OCI-LY7 (cell line): ENCODE measurements at regions not wholly inside any gene's neighbourhood (a gene's known extent, or its start where the extent isn't known, plus 50 kb on each side); places are given as distances from the start of the nearest gene placed in this dataset.

ENCODE experiments used
- BruUV-seq: library from RNA; stranded (reverse); fragments of 400-500 nt; replicated peaks from 2 replicates; lab custom pipeline; 2021; lab: Mats Ljungman, UMichigan
- CTCF ChIA-PET: fragments of 300-600 bp; sonication (Branson Sonifier 250); formaldehyde crosslinking; loops from one replicate; lab custom pipeline; 2022; ENCODE audit warnings: antibody characterized with exemption; ENCODE audit not compliant: unreplicated experiment; lab: Charles Lee
- POLR2A ChIA-PET: fragments of 300-600 bp; sonication (Branson Sonifier 250); formaldehyde crosslinking; loops from one replicate; lab custom pipeline; 2022; ENCODE audit warnings: antibody characterized with exemption; lab: Charles Lee
- DNase-seq: peaks from one replicate; pipeline ENCODE4 v3.0.0-alpha.2; 2015; ENCODE audit warnings: low spot score
- H2AFZ ChIP-seq: fragments of 200-600 bp; sonication (generic), shearing (Covaris generic); 2 replicates; pipeline ENCODE4 v1.6.1; 2014; ENCODE audit warnings: mild to moderate bottlenecking, antibody characterized with exemption, low read length, moderate library complexity
- H3K27ac ChIP-seq: fragments of 200-600 bp; sonication (generic); 2 replicates; pipeline ENCODE4 v1.5.1; 2014; ENCODE audit warnings: mixed run types, low read depth, mild to moderate bottlenecking, moderate library complexity, low read length, inconsistent platforms; ENCODE audit not compliant: poor library complexity, severe bottlenecking
- H3K36me3 ChIP-seq: fragments of 200-600 bp; sonication (generic); 2 replicates; pipeline ENCODE4 v1.6.1; 2014; ENCODE audit warnings: mild to moderate bottlenecking, antibody characterized with exemption, low read length, moderate library complexity, mixed read lengths; ENCODE audit not compliant: insufficient read depth
- H3K4me1 ChIP-seq: fragments of 200-600 bp; sonication (generic); 2 replicates; pipeline ENCODE4 v1.5.1; 2014; ENCODE audit warnings: mild to moderate bottlenecking, low read length; ENCODE audit not compliant: insufficient read depth, poor library complexity, severe bottlenecking
- H3K4me2 ChIP-seq: fragments of 200-600 bp; sonication (generic); 2 replicates; pipeline ENCODE4 v1.6.1; 2014; ENCODE audit warnings: mild to moderate bottlenecking, low read length
- H3K4me3 ChIP-seq: fragments of 200-600 bp; sonication (generic); 2 replicates; pipeline ENCODE4 v1.5.1; 2014; ENCODE audit warnings: mild to moderate bottlenecking, low read depth, low read length; ENCODE audit not compliant: poor library complexity, severe bottlenecking
- H3K79me2 ChIP-seq: fragments of 200-600 bp; sonication (generic); 2 replicates; pipeline ENCODE4 v1.6.1; 2016; ENCODE audit warnings: low read depth, mild to moderate bottlenecking, low read length, moderate library complexity, mixed read lengths; ENCODE audit not compliant: insufficient read depth
- H3K9me2 ChIP-seq: fragments of 200-600 bp; sonication (generic); 2 replicates; pipeline ENCODE4 v1.6.1; 2016; ENCODE audit warnings: mild to moderate bottlenecking, low read length, mixed read lengths; ENCODE audit not compliant: insufficient read depth
- H3K9me3 ChIP-seq: fragments of 200-600 bp; sonication (generic); 2 replicates; pipeline ENCODE4 v1.6.1; 2014; ENCODE audit warnings: mild to moderate bottlenecking, mixed run types, low read length, mixed read lengths
- H4K20me1 ChIP-seq: fragments of 200-600 bp; sonication (generic); 2 replicates; pipeline ENCODE4 v1.6.1; 2014; ENCODE audit warnings: mild to moderate bottlenecking, antibody characterized with exemption, low read length, moderate library complexity, mixed read lengths; ENCODE audit not compliant: insufficient read depth
- EZH2phosphoT487 ChIP-seq: fragments of 200-600 bp; sonication (generic); IDR thresholded peaks from 2 replicates; pipeline ENCODE4 v1.6.1; 2018; ENCODE audit warnings: low read depth, borderline replicate concordance, mild to moderate bottlenecking, mixed run types, antibody characterized with exemption, low read length, moderate library complexity, mixed read lengths
- intact Hi-C: fragments of 100-400 bp; cut with micrococcal nuclease; formaldehyde crosslinking; loops from one replicate; pipeline ENCODE4 v1.10.0; 2022; ENCODE audit not compliant: unreplicated experiment
- TF ChIP-seq, protein P1 (sequence below): fragments of 200-600 bp; sonication (generic); conservative IDR thresholded peaks from 2 replicates; pipeline ENCODE4 v1.5.1; 2014; ENCODE audit warnings: mild to moderate bottlenecking, antibody characterized with exemption, low read length, moderate library complexity, mixed read lengths

DNA sequence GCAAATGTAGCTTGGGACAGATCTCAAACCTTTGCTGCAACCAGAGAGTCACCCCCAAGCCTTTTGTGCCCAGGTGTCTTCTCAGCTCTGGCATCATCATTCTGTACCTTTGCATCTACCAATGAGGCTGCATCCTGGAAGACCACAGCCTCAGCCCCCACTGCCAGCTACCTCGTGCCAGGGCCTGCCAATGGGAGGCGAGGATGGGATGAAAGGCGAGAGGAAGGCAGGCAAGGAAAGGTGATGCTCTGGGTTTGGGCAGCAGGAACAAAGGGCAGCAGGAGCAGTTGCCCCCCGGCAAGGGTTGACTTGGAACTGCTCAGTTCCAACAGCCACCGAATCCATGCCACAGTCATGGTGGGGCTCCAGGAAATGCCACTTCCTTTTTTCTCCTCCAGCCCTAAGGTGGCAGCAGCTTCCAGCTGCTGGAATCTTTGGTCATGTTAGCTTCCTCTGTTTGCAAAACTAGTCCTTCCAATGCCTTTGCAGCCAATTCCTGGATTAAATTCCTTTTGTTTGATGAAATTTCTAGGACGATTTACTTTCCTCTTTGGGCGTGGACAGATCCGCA, 651.6 kb downstream of the NPHP4 start:
- POLR2A ChIA-PET, result no interaction called here
- Histone ChIP-seq H3K9me3 (no peaks in the 10 kb centered on the region), H3K27ac (no peak overlapping the region), H4K20me1 (no peaks in the 10 kb centered on the region), H2AFZ (no peak overlapping the region), H3K4me3 (no peak overlapping the region), H3K79me2 (no peaks in the 10 kb centered on the region), H3K4me1 (no peaks in the 10 kb centered on the region), H3K9me2 (no peaks in the 10 kb centered on the region), H3K36me3 (no peaks in the 10 kb centered on the region), H3K4me2 (no peak overlapping the region)
- TF ChIP-seq, protein P1, sequence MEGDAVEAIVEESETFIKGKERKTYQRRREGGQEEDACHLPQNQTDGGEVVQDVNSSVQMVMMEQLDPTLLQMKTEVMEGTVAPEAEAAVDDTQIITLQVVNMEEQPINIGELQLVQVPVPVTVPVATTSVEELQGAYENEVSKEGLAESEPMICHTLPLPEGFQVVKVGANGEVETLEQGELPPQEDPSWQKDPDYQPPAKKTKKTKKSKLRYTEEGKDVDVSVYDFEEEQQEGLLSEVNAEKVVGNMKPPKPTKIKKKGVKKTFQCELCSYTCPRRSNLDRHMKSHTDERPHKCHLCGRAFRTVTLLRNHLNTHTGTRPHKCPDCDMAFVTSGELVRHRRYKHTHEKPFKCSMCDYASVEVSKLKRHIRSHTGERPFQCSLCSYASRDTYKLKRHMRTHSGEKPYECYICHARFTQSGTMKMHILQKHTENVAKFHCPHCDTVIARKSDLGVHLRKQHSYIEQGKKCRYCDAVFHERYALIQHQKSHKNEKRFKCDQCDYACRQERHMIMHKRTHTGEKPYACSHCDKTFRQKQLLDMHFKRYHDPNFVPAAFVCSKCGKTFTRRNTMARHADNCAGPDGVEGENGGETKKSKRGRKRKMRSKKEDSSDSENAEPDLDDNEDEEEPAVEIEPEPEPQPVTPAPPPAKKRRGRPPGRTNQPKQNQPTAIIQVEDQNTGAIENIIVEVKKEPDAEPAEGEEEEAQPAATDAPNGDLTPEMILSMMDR, result no peak
- no peak for TF ChIP-seq EZH2phosphoT487
- intact Hi-C loops, result no loop called here
- DNase-seq, result no peak
- no TSS peak for BruUV-seq
- CTCF ChIA-PET, result no interaction called here

DNA sequence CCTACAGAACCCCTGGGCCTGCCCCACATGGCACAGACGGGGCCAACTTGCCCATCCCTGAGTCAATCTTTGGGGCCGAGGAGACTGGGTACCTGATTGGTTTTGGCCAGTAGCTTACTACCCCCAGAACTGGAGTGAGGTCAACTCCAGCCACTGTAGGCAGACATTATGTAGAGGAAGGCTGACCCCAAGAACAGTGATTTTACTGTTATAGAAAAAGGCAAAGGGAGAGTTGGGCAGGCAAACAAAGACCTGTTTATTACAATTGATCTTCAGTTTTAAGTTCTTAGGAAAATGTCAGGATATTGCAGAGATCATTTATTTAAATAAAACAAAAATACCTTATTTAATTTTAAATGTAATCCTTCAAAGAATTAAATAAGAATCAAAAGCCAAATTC, 653.8 kb downstream of the NPHP4 start:
- H4K20me1 ChIP-seq, result no peaks in the 10 kb centered on the region
- H3K36me3 ChIP-seq, result no peaks in the 10 kb centered on the region
- no peaks in the 10 kb centered on the region for H3K9me3 ChIP-seq
- BruUV-seq, result no TSS peak
- no peaks in the 10 kb centered on the region for H3K4me1 ChIP-seq
- POLR2A ChIA-PET, result no interaction called here
- TF ChIP-seq, protein P1, result no peak
- TF ChIP-seq EZH2phosphoT487, result no peak
- H3K79me2 ChIP-seq, result no peaks in the 10 kb centered on the region
- no peak overlapping the region for H3K4me2 ChIP-seq
- no peak overlapping the region for H2AFZ ChIP-seq
- no peak for DNase-seq
- CTCF ChIA-PET, result no interaction called here
- no peak overlapping the region for H3K4me3 ChIP-seq
- intact Hi-C loops, result no loop called here
- no peaks in the 10 kb centered on the region for H3K9me2 ChIP-seq
- H3K27ac ChIP-seq, result no peak overlapping the region

DNA sequence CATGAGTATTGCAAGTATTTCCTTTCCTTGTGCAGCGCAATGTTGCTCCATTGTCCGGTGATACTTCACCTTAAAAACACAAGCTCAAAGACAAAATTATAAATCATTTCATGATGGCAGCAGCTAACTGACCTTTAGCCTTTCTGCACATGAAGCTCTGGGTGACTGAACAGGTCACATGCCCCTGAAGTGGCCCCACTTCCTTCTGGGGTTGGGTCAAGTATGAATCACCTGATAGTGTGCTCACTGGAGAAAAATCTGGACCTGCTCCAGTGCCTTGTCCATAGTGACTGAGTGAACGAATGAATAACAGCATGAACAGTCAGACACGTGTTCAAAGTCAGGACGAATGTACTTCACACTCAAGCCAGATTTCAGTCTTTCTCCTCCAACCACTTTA, 658.9 kb downstream of the NPHP4 start:
- Histone ChIP-seq H2AFZ (no peak overlapping the region), H3K9me3 (peaks cover 8% of the 10 kb centered on the region; the same call in 1 of the 2 replicates), H3K79me2 (no peaks in the 10 kb centered on the region), H3K4me2 (no peak overlapping the region), H3K27ac (no peak overlapping the region), H3K4me3 (no peak overlapping the region), H4K20me1 (no peaks in the 10 kb centered on the region), H3K4me1 (peaks cover 15% of the 10 kb centered on the region), H3K9me2 (no peaks in the 10 kb centered on the region), H3K36me3 (no peaks in the 10 kb centered on the region)
- no peak for DNase-seq
- TF ChIP-seq EZH2phosphoT487, result no peak
- TF ChIP-seq, protein P1, result no peak
- no TSS peak for BruUV-seq
- ChIA-PET POLR2A (no interaction called here), CTCF (no interaction called here)
- intact Hi-C loops, result no loop called here
